HG03039 (cell line): ENCODE measurements at regions not wholly inside any gene's neighbourhood (a gene's known extent, or its start where the extent isn't known, plus 50 kb on each side); places are given as distances from the start of the nearest gene placed in this dataset.

ENCODE experiments used
- ATAC-seq: cut with Tn5 transposase; IDR thresholded peaks from one replicate; pipeline ENCODE4 v1.9.1; 2021; ENCODE audit warnings: mild to moderate bottlenecking, moderate library complexity; ENCODE audit not compliant: unreplicated experiment

DNA sequence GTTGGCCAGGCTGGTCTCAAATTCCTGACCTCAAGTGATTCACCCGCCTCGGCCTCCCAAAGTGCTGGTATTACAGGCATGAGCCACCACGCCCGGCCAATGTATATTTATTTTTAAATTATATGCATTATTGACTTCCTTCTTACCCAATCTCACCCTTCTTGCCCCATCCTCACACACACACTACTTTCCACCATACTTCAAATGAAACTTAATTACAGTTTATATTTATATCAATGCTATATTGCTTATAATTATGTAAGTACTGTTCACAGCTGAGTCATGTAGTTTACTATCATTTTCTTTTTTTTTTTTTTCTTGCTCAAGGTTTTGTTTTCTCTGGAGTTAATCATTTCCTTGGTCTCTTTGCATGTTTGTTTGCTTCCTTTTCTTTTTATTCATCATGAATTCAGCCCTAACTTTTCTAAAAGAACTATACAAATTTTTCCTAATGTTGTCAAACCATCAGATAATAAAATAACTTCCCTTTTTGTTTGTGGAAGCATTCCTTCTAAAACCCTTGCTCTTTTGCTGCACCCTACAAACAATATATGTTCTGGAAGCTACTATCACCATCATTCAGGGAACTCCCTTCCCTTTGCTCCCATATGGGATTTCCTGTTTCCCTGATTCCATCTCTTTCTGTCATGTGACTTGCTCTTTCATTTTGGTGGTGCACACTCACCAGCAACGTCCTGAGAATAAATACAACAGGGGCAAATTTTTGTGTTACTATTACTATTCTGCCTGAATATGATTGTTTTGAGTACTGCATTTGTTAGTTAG, 201.7 kb upstream of the SASH1 start:
- ATAC-seq, result no peak

DNA sequence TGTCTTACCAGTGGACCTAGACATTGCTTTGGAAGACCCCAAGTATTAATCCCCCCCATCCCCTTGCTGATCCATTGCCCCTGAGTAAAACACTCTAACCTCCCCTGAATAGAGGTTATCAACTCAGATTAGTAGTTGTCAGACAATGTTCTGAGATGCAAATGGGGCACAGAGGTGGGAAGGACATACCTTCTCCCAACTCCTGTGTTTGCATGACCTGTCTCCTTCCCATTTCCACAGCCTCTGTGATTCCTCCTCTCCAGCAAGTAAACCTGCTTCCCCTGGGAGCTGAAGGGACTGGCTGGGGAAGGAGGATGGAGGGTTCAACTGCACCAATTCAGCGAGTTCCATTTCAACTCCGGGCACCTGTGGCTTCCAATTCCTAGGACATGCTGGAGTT, 199.8 kb upstream of the SASH1 start:
- ATAC-seq, result no peak

DNA sequence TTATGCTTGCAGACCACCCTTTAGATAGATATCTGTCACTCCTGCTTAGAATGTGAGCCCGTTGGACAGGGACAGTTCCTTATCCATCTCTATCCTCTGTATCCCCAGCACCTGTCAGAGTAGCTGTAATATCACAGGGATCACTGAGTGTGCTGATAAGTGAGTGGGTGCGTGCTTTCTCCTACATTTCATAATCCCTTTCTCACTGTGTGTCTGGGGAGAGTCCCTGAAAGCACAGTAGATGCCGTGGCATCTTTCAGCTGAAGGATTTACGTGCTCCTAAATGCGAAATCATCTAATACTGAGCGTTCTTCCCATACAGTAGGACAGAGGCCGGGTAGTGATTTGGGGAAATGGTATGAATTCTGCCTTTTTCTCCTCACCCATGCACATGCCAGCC, 198.9 kb upstream of the SASH1 start:
- ATAC-seq, result no peak

DNA sequence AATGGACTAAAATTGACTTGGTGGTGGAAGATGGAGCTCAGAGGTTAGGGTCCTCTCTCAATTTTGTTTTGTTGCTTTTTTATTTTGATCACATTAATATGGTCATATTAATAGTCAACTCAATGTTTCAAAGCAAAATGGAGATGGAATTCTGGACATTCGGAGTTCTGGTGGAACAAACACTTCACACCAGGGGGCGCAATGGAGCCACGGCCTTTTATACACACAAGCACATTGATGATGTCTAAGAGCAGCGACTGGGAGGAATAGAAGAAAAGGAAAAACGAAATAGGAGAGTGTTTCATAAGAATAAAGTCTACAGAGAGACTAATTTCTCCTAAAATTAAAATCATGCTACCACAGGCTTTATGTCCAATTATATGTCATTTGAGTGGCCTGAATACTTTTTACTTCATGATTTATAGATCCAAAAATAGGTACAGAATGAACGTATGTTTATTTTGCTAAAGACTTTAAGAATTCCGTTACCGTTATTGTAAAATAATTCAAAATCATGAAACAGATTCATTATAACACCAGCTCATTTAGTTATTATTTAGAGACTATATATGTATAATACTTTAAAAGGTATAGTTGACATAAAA, 197.6 kb upstream of the SASH1 start:
- peak; percentile 77 for ATAC-seq

DNA sequence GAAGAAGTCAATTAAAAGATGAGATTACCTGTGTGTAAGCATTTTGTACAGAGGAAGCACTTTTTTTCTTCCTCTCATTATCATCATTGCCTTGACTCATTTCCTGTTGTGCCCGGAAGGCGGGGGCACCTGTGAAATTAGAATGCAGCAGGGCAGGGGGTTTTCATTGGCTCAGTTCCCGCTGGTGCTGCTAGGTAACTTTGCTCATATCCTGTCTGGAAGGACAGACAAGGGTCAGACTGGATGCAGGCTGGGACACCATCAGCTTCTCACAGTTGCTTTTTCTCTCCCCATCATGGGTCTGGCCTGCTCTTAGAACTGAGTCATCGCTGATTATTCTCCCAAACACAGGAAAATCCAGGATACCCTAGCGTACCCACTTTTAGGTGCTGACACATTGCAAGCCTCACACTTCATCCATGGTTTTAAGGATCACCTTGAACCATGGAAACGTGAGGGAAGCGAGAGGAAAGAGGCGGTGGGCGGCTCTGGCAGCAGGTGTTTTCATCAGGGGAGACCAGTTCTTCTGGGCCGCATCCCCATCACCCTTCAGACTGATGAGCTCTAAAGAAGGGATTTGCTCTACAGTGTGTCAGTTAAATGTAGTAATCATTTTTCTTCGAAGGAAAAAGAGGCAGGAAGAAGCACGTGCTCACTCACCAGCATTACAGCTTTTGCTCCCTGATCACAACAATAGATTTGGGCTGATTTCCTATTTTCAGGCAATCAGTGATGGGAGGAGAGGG, 195.7 kb upstream of the SASH1 start:
- no peak for ATAC-seq

DNA sequence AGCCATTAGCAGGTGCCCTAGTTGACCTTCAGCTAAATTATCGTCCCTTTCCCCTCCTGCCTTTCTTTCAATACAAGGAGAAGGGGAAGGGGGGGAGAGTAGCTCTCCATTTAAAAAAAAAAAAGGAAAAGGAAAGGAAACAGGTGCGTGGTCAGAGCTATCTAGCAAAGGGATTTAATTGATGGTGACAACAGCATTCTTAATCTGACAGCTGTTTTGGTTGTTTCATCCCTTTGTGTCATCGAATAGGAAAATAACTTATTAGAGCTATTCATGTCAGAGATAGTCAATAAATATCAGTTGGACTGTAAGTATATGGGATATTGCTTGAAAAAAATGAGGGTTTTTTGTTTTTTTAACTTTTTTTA, 195.2 kb upstream of the SASH1 start:
- no peak for ATAC-seq

DNA sequence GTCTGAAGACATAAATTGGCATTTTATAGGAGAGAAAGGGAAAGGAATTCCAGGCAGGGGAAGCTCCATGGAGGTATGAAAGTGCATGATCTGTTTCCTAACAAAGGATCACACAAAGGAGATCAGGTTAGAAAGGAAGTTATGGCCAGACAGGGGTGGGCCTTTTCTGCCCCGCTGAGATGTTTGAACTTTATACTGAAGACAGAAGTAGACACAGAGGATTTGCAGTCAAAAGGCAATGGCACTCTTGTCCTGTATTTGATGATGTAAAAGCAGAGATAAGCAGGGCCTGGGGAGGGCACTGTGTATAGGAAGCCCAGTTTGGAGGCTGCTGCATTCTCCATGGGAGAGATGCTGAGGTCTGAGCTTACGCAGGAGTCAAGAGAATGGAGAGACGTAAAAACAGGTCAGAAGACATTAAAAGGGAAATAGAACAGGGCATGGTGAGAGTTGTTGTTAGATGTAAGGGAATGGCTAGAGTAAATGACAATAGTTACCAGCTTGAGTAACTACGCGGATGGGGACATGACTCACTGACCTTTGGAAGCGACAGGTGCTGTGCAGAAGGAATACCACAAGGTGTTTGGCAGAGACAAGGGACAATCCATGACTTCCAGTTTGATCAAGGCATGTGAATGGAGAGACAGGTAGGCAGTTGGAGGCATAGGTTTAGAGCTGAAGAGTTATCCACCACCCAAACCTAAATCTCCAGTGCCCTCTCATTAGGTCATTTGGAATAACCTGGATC, 190.6 kb upstream of the SASH1 start:
- ATAC-seq, result no peak

DNA sequence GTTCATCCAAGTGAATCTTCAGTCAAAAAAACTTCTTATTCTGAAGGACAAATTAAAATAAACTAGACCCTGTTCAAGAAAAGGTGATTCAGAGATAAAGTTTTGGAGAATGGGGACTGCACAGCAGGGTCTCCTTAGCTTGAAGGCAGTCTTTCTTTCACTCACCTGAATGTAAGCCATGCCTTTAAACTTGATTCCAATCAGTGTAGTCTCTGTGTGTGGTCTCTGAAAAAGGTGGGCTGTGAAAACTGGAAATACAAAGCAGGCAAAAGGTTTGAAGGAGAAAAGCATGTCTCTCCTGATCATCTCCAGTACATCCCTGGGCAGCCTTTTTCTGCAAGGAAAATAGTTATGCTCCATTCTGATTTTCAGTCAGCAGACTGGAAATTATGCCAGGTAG, 188.0 kb upstream of the SASH1 start:
- ATAC-seq, result no peak

DNA sequence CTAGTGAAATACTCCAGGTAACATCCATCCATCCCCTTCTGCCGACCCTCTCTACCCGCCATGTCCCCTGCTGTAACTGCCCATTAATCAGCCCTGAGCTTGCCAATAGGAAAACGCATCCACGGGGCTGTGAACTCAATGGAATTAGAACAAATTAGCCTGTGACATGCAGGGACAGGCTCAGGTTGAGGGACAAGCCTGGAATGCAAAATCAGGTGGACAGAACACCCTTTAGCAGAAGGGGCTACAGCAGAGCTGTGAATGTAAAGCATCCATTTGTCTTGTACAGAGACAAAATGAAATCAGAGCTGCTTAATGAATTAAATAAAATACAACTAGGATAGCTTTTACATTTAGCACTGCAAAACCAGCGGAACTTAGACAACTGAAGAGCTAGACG, 187.3 kb upstream of the SASH1 start:
- ATAC-seq, result no peak

DNA sequence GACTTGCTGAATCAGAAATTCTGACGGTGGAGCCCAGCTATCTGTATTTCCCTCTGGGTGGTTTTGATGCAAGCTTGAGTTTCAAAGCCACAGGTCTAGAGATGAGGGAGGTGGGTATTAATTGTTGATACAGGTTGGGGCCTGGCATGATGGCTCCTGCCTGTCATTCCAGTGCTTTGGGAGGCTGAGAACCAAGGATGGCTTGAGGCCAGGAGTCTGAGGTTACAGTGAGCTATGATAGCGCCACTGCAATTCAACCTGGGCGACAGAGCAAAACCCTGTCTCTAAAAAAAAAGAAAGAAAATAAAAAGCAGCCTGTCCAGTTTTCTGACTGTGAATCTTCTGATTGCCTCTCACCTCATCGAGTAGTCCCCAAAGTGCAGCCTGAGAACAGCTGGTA, 184.8 kb upstream of the SASH1 start:
- ATAC-seq, result no peak

DNA sequence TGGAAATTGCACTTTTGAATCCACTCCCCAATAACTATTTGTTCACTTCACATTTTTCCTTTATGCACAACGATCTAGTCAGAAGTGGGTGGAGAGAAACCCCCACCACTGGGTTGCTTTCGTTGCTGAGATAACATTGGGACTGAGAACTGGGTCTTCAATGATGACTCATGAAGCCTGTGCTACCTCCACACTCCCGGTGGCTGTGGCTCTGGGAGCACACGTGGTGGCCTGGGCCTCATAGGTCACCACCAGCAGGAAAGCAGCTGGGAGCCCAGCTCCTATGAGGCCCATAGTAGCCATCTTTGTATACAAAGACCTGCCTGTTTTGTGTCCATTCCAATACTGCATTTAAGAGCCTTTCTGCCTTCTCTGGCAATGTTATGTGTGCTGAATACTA, 178.0 kb upstream of the SASH1 start:
- no peak for ATAC-seq

DNA sequence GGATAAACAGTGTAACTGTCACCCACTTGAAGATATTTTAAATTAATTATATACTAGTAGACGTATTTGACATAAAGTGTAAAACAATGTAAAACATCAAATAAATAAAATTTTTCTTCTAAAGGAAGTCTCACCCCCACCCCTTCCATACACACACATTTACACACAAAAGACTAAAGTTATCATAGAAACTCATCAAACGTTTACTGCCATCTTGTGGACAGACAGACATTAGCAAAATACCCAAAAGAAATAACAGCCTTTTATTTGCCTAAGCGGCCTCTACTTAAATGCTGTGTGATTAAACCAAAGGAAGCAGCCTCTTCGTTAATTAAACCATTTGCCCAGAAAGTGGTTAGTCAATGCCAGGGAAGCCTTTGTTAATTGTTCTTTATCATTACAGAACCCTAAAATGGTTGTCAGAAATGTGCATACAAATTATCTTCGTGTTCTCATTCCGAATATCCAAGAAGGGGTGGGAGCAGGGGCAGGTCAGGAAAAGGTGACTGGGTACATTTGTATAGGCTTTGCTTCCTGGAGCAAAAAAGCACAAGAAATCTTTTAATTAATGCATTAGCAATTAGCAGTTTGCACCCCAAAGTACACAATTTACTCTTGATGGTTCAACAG, 176.2 kb upstream of the SASH1 start:
- ATAC-seq, result no peak

DNA sequence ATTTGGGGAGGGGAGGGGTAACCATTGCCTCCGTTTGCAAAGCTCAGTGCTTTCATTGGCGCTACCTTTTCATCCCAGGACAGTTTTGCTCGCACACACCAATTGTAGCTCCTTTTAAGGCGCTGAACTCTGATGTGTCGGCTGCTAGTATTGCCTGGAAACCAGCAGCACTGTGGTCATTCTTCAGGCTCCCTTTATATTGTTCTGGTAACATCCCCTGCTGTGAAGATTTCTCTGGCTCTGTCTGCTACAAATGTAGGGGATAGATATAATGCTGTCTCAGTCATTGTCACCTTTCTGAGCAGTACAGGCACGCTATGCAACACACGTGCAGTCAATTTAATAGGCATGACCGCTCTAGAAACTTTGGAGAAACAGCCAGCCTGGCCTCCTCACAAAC, 172.9 kb upstream of the SASH1 start:
- ATAC-seq, result no peak

DNA sequence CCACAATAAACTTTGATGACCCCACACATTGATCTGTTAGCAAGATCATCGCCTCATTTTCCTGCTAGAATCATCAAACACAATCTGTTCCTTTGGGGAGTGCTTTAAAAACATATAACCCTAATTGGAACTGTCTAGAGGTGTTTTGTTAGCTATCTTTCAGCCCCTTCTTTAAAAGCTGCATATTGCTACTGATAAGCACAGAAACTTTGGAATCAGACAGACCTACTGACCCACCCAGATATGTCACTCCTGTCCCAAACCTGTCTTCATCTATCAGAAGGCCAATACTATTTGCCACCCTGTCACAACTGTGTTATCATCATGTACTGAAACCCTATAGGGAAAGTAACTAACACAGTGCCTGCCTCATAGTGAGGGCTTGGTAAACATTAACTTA, 172.4 kb upstream of the SASH1 start:
- no peak for ATAC-seq

DNA sequence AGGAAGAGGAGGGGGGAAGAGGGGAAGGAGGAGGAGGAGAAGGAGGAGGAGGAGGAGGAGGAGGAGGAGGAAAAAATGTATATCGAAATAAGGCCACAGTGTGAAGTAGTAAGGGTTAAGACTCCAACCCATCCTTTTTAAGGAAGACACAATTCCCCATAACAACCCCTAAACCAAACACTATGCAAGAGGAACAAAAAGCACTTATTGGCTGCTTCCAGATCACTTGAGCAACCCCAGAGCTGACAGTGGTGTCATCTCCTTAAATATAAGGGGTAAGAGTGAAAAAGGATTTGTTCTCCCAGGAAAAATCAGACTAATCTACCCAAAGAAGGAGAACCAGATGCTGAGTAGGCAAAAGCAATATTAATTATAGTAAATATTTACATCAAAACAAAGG, 169.1 kb upstream of the SASH1 start:
- ATAC-seq, result no peak

DNA sequence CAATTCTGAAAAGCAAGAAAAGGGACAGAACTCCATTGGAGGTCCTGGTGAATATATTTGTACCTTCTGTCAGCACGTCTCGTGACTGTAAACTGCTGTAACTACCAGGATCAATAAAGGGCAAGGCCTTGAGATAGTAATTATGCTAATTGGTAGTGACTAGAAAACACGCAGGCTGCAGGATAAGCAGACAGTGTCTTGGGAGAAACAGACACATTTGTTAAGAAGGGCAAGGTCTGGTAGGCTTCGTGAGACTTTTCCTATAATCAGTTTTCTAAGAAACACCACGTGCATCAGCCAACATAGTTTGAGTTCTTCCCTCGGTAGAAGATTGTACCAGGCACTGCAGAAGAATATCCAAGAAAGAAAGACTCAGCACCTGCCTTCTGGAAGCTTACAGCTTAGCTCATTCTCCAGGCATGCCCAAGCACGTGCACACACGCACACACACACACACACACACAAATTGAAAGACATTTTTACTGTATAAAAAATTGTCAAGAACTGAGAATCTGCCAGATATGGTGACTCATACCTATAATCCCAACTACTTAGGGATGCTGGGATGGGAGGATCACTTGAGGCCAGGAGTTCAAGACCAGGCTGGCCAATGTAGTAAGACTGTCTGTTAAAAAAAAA, 167.0 kb upstream of the SASH1 start:
- no peak for ATAC-seq

DNA sequence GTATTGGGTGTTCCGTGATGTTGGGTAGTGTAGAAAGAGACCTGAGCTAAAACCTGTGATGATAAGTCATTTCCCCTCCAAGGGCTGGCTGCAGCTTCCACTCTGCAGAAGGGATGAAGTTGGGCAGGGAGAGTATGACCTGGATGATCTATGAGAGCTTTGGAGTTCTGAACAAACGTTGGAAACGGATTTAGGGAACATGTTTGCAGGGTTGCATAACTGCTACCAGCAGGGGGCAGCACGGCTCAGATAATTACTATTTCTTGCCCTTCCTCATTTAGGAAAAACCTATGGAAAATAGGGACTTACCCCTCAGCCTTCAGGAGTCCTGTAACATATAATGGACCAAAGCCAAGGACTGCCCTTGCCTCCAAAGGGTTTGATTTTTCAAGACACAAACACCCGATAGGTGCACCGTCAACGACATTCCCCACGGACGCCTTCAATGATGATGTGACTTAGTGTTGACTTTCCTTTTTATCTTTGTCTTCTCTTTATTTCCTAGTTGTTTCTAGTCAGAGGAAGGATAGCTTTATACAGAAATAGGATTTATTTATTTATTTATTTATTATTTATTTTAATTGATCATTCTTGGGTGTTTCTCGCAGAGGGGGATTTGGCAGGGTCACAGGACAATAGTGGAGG, 164.9 kb upstream of the SASH1 start:
- ATAC-seq, result no peak

DNA sequence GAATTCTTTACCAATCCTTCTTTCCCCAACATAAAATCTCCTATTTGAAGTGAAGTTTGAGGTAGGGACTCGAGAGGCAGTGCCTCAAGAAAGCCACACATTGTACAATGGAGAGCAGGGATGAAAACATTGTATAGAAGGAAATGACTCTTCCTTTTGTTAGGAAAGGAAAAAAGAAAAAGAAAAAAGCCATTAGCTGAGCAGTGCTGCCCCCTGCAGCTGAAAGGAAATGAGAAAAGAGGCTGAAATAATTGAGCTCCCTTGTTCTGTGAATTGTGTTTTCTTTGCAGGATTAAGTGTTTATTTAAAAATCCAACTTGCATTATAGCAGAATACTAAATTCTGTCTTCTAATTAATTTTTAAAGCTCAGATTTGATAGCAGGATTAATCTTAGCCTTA, 162.9 kb upstream of the SASH1 start:
- no peak for ATAC-seq

DNA sequence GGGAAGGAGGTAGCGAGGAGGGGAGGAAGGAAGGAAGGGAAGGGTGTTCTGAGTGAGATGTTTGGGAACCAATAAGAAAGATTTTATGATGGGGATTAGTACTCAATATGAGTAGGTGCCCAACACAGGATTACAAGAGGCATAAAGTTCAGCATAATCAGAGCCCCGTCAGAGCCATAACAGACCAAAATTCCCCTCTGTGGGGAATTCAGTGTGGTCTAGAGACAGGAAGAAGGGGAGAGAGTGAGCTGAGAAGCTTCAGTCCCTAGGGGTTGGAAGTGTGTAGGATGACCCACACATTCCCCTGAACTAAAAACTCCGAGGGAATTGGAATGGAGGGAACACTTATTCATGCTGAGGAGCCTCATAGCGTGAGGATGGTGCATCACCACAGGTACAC, 160.3 kb upstream of the SASH1 start:
- no peak for ATAC-seq

DNA sequence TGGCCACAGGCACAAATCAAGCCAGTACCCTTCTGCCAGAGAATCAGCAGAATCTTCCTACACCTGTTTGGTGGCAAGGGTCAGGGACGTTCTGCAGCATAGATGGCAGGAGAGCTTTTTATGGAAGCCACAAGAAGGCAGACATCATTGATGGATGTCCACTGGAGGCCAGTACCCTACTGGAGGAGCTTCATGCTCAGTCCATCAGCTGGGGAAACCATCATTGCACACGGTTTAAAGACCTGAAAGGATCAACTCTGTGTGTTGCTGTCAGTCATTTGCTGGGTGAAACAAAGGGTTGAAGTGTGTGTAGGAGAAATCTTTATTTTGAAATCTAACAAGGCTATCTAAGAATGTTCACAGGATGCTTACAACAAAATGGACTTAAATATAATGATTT, 158.9 kb upstream of the SASH1 start:
- no peak for ATAC-seq
